Tibial nerve (tissue), 4 donors: ENCODE measurements at regions not wholly inside any gene's neighbourhood (a gene's known extent, or its start where the extent isn't known, plus 50 kb on each side); places are given as distances from the start of the nearest gene placed in this dataset.

ENCODE experiments used
- EP300 ChIP-seq, 2 donors: sonication (generic); formaldehyde crosslinking; IDR thresholded peaks; one replicate each; pipeline ENCODE4 v1.6.1; 2017; ENCODE audit warnings: antibody characterized with exemption in 2 of 2, mild to moderate bottlenecking in 1 of 2
- POLR2A ChIP-seq, 2 donors: fragments of 450-650 bp; IDR thresholded peaks; one replicate each; pipeline ENCODE4 v1.6.1; 2017; ENCODE audit warnings: antibody characterized with exemption in 2 of 2, mild to moderate bottlenecking in 2 of 2, moderate library complexity in 2 of 2
- TF ChIP-seq, protein P1 (sequence below), 5 experiments: fragments of 200-600 bp in 3 of 5; fragments of 450-650 bp in 2 of 5; sonication (generic) in 3 of 5; IDR thresholded peaks; one replicate each; pipeline ENCODE4 v1.5.1; 2016 to 2019; ENCODE audit warnings: antibody characterized with exemption in 5 of 5, mild to moderate bottlenecking in 3 of 5, moderate library complexity in 2 of 5

DNA sequence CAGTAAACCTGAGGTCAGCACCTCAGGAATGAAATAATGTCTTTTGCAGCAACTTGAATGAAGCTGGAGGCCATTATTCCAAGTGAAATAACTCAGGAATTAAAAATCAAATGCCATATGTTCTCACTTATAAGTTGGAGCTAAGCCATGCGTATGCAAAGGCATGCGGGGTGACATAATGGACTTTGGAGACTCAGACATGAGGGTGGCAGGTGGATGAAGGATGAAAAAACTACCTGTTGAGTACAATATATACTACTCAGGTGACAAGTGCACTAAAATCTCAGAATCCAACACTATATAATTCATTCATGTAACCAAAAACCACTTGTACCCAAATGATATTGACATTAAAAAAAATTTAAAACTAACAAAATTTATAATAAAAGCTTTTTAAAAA lies 1416.9 kb downstream of the UQCRFS1 start:
- TF ChIP-seq, protein P1, sequence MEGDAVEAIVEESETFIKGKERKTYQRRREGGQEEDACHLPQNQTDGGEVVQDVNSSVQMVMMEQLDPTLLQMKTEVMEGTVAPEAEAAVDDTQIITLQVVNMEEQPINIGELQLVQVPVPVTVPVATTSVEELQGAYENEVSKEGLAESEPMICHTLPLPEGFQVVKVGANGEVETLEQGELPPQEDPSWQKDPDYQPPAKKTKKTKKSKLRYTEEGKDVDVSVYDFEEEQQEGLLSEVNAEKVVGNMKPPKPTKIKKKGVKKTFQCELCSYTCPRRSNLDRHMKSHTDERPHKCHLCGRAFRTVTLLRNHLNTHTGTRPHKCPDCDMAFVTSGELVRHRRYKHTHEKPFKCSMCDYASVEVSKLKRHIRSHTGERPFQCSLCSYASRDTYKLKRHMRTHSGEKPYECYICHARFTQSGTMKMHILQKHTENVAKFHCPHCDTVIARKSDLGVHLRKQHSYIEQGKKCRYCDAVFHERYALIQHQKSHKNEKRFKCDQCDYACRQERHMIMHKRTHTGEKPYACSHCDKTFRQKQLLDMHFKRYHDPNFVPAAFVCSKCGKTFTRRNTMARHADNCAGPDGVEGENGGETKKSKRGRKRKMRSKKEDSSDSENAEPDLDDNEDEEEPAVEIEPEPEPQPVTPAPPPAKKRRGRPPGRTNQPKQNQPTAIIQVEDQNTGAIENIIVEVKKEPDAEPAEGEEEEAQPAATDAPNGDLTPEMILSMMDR (IDR thresholded peaks at IDR 0.05), result no peak
- TF ChIP-seq POLR2A (IDR thresholded peaks at IDR 0.05), result no peak
- no peak for TF ChIP-seq EP300 (IDR thresholded peaks at IDR 0.05)
